Thyroid gland (tissue), 4 donors: ENCODE measurements at regions not wholly inside any gene's neighbourhood (a gene's known extent, or its start where the extent isn't known, plus 50 kb on each side); places are given as distances from the start of the nearest gene placed in this dataset.
A peak's percentile ranks its signal among the peaks of the same experiment; 100 is the strongest.

Experiments used
- DNase-seq, 2 donors: peaks; one replicate each; pipeline ENCODE4 v3.0.0-alpha.2; 2019
- H3K27ac ChIP-seq, 3 donors: fragments of 200-600 bp; sonication (generic); 1 replicate in 2 of 3; 2 replicates in 1 of 3; pipeline ENCODE4 v1.5.1; 2016 to 2019; ENCODE audit warnings: mild to moderate bottlenecking in 1 of 3, moderate library complexity in 1 of 3
- H3K27me3 ChIP-seq: fragments of 200-600 bp; sonication (generic); one replicate; pipeline ENCODE4 v1.5.1; 2019
- H3K36me3 ChIP-seq, 2 donors: fragments of 200-600 bp; sonication (generic); one replicate each; pipeline ENCODE4 v1.5.1; 2016 to 2019
- H3K4me1 ChIP-seq, 2 donors: fragments of 200-600 bp; sonication (generic); one replicate each; pipeline ENCODE4 v1.5.1; 2017 to 2019
- H3K4me3 ChIP-seq, 3 donors: fragments of 200-600 bp; sonication (generic); replicated peaks in 1 of 3; 1 replicate in 2 of 3; 2 replicates in 1 of 3; pipeline ENCODE4 v1.5.1; 2016; ENCODE audit warnings: mild to moderate bottlenecking in 1 of 3
- H3K9me3 ChIP-seq: fragments of 200-600 bp; sonication (generic); one replicate; pipeline ENCODE4 v1.5.1; 2017
- CTCF ChIP-seq, 6 experiments: fragments of 200-600 bp in 3 of 6; fragments of 450-650 bp in 3 of 6; sonication (generic) in 3 of 6; IDR thresholded peaks; one replicate each; pipeline ENCODE4 v1.5.1; 2016 to 2019; ENCODE audit warnings: antibody characterized with exemption in 6 of 6, mild to moderate bottlenecking in 2 of 6, inconsistent platforms in 1 of 6, moderate library complexity in 1 of 6
- POLR2A ChIP-seq, 2 donors: fragments of 450-650 bp; IDR thresholded peaks; one replicate each; pipeline ENCODE4 v1.6.1; 2017; ENCODE audit warnings: antibody characterized with exemption in 2 of 2, mild to moderate bottlenecking in 2 of 2, moderate library complexity in 1 of 2
- WGBS, 2 donors: methylation state at CpG; one replicate each; pipeline ENCODE4 v1.1.5; 2017; 5-methylcytosine and 5-hydroxymethylcytosine counted together
- intact Hi-C: fragments of 100-400 bp; cut with DNase I; formaldehyde crosslinking; loops from one replicate; pipeline ENCODE4 v1.15.1; 2023

- Histone ChIP-seq H3K4me1 (peaks cover 0 to 7% of the 10 kb centered on the region in 2 donors), H3K27ac (no peak overlapping the region), H3K9me3 (no peaks in the 10 kb centered on the region), H3K27me3 (no peaks in the 10 kb centered on the region), H3K4me3 (no peak overlapping the region), H3K36me3 (no peaks in the 10 kb centered on the region)
- TF ChIP-seq CTCF (IDR thresholded peaks at IDR 0.05) (no peak), POLR2A (IDR thresholded peaks at IDR 0.05) (no peak)
- no peak for DNase-seq
- intact Hi-C loops, result no loop called here
- WGBS, 2 donors, result 96 to 97% methylated on average over 3 of the region's 3 CpGs
Observed at GRCh38 chr3:69647081-69647480, 92.2 kb upstream of the MITF start.

- no peak for TF ChIP-seq POLR2A (IDR thresholded peaks at IDR 0.05)
- no peak for TF ChIP-seq CTCF (IDR thresholded peaks at IDR 0.05)
- Histone ChIP-seq H3K27me3 (no peaks in the 10 kb centered on the region), H3K36me3 (no peaks in the 10 kb centered on the region), H3K4me1 (peaks cover 0 to 7% of the 10 kb centered on the region in 2 donors), H3K4me3 (no peak overlapping the region), H3K27ac (no peak overlapping the region), H3K9me3 (no peaks in the 10 kb centered on the region)
- no peak for DNase-seq
- WGBS, 2 donors, result 91 to 95% methylated on average over 14 of the region's 14 CpGs
- intact Hi-C loops, result no loop called here
Observed at GRCh38 chr3:69646287-69647067, 92.8 kb upstream of the MITF start.

- Histone ChIP-seq H3K36me3 (no peaks in the 10 kb centered on the region), H3K4me1 (no peaks in the 10 kb centered on the region), H3K9me3 (no peaks in the 10 kb centered on the region), H3K27ac (no peak overlapping the region), H3K4me3 (no peak overlapping the region), H3K27me3 (no peaks in the 10 kb centered on the region)
- intact Hi-C loops, result no loop called here
- no peak for TF ChIP-seq CTCF (IDR thresholded peaks at IDR 0.05)
- no peak for TF ChIP-seq POLR2A (IDR thresholded peaks at IDR 0.05)
- WGBS, 2 donors, result 90 to 92% methylated on average over 5 of the region's 5 CpGs
- DNase-seq, result no peak
Observed at GRCh38 chr3:69642606-69643005, 96.7 kb upstream of the MITF start.

- Histone ChIP-seq H3K36me3 (no peaks in the 10 kb centered on the region), H3K27me3 (no peaks in the 10 kb centered on the region), H3K9me3 (no peaks in the 10 kb centered on the region), H3K4me3 (no peak overlapping the region), H3K27ac (no peak overlapping the region), H3K4me1 (peaks cover 0 to 6% of the 10 kb centered on the region in 2 donors)
- 13 to 15% methylated on average over 1 of the region's 1 CpG for WGBS, 2 donors
- no peak for TF ChIP-seq POLR2A (IDR thresholded peaks at IDR 0.05)
- TF ChIP-seq CTCF (IDR thresholded peaks at IDR 0.05), result no peak
- DNase-seq, result no peak
- intact Hi-C loops, result no loop called here
Observed at GRCh38 chr3:69639851-69640250, 99.4 kb upstream of the MITF start.

- Histone ChIP-seq H3K27ac (peak overlapping the region in 2 of 3 donors; percentile 37 to 60), H3K4me3 (no peak overlapping the region), H3K9me3 (no peaks in the 10 kb centered on the region), H3K27me3 (no peaks in the 10 kb centered on the region), H3K4me1 (peaks cover 11 to 17% of the 10 kb centered on the region in 2 donors), H3K36me3 (no peaks in the 10 kb centered on the region)
- TF ChIP-seq CTCF (IDR thresholded peaks at IDR 0.05), result no peak
- TF ChIP-seq POLR2A (IDR thresholded peaks at IDR 0.05), result no peak
- DNase-seq, result no peak
- intact Hi-C loops, result no loop called here
- WGBS, 2 donors, result 3 to 8% methylated on average over 1 of the region's 1 CpG
Observed at GRCh38 chr3:69628951-69629350, 110.3 kb upstream of the MITF start.
